ENCODE measurements at regions not wholly inside any gene's neighbourhood (a gene's known extent, or its start where the extent isn't known, plus 50 kb on each side); places are given as distances from the start of the nearest gene placed in this dataset.
"Not testable (repeated sequence)": the region's sequence is repeated elsewhere in the genome, so short reads cannot be mapped to it uniquely, and the experiment has no call there.

DNA sequence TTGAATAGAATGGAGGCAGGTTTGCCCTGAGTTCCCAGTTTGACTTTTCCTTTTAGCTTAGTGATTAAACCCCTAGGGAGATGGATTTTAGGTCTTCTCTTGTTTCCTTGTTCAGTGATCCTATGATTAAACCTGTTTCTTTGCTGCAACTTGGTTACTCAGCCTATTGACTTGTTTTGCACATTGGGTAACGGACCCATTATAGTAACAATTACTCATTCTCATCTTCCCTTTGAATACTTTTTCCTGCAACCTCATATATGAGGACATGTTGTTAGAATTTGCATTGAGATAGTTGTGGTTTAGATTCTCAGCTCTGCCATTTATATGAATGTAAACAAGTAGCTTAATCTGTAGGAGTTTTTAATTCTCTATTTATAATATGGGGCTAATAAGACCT lies 489.2 kb upstream of the CNTN5 start:
- Histone ChIP-seq H3K4me3 (replicated peaks in 1 of 3) (no peak overlapping the region), H3K27me3 (no peaks in the 10 kb centered on the region), H3K4me1 (no peaks in the 10 kb centered on the region), H3K27ac (no peak overlapping the region), H3K36me3 (no peaks in the 10 kb centered on the region), H3K9me3 (no peaks in the 10 kb centered on the region)
- 89 to 94% methylated on average over 1 of the region's 1 CpG for WGBS, 2 donors
- no peak for DNase-seq
- intact Hi-C loops (cut with DNase I), result no loop called here
- TF ChIP-seq POLR2A (IDR thresholded peaks at IDR 0.05), result no peak
- TF ChIP-seq CTCF (IDR thresholded peaks at IDR 0.05), result no peak

- no peak for DNase-seq
- H3K36me3 ChIP-seq, result no peaks in the 10 kb centered on the region
- no peaks in the 10 kb centered on the region for H3K27me3 ChIP-seq
- no peak overlapping the region for H3K27ac ChIP-seq
- H3K4me1 ChIP-seq, result no peaks in the 10 kb centered on the region
- intact Hi-C loops (cut with DNase I), result no loop called here
- no peaks in the 10 kb centered on the region for H3K9me3 ChIP-seq
- H3K4me3 ChIP-seq (replicated peaks in 1 of 3), result no peak overlapping the region
- 76 to 78% methylated on average over 1 of the region's 1 CpG for WGBS, 2 donors
- TF ChIP-seq CTCF (IDR thresholded peaks at IDR 0.05) (no peak), POLR2A (IDR thresholded peaks at IDR 0.05) (no peak)
Observed at GRCh38 chr11:98536023-98536422, 484.7 kb upstream of the CNTN5 start.

DNA sequence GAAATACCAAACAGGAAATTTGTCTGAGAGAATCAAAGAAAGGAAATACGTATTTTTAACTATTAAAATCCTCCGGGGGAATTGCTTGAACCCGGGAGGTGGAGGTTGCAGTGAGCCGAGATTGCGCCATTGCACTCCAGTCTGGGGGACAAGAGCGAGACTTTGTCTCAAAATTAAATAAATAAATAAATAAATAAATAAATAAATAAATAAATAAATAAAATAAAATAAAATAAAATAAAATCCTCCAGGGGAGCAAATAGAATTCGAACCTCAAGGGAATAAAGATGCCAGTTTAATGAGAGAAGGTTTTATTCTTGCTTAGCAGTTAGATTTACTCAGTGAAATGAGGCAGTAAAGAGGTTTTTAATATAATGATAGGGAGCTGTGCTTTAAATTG lies 482.4 kb upstream of the CNTN5 start:
- H3K36me3 ChIP-seq; H3K9me3 ChIP-seq; H3K4me3 ChIP-seq (replicated peaks in 1 of 3); H3K4me1 ChIP-seq; H3K27ac ChIP-seq; H3K27me3 ChIP-seq; intact Hi-C loops (cut with DNase I); DNase-seq: not testable (repeated sequence)
- 92% methylated on average over 7 of the region's 7 CpGs for WGBS, 2 donors

GRCh38 chr11:98545544-98546175 lies 475.1 kb upstream of the CNTN5 start:
- DNase-seq, result no peak

GRCh38 chr11:98549571-98549970 lies 471.2 kb upstream of the CNTN5 start:
- Histone ChIP-seq H3K9me3 (no peaks in the 10 kb centered on the region), H3K4me1 (no peaks in the 10 kb centered on the region), H3K4me3 (replicated peaks in 1 of 3) (no peak overlapping the region), H3K27me3 (no peaks in the 10 kb centered on the region), H3K36me3 (no peaks in the 10 kb centered on the region), H3K27ac (no peak overlapping the region)
- 88 to 89% methylated on average over 3 of the region's 3 CpGs for WGBS, 2 donors
- no peak for DNase-seq
- no peak for TF ChIP-seq POLR2A (IDR thresholded peaks at IDR 0.05)
- intact Hi-C loops (cut with DNase I), result no loop called here

More at GRCh38 chr11:98545544-98546175, 475.1 kb upstream of the CNTN5 start:
- no peak overlapping the region for H3K4me3 ChIP-seq (replicated peaks in 1 of 3)
- no peaks in the 10 kb centered on the region for H3K36me3 ChIP-seq
- H3K27me3 ChIP-seq, result no peaks in the 10 kb centered on the region
- no peaks in the 10 kb centered on the region for H3K4me1 ChIP-seq
- no peak overlapping the region for H3K27ac ChIP-seq
- WGBS, 2 donors, result 87 to 89% methylated on average over 5 of the region's 5 CpGs
- H3K9me3 ChIP-seq, result no peaks in the 10 kb centered on the region
- intact Hi-C loops (cut with DNase I), result no loop called here
- TF ChIP-seq CTCF (IDR thresholded peaks at IDR 0.05), result no peak
- no peak for TF ChIP-seq POLR2A (IDR thresholded peaks at IDR 0.05)

- H3K9me3 ChIP-seq, result no peaks in the 10 kb centered on the region
- intact Hi-C loops (cut with DNase I), result no loop called here
Observed at GRCh38 chr11:98559961-98560360, 460.8 kb upstream of the CNTN5 start.

More at GRCh38 chr11:98559961-98560360, 460.8 kb upstream of the CNTN5 start:
- no peaks in the 10 kb centered on the region for H3K27me3 ChIP-seq
- no peaks in the 10 kb centered on the region for H3K36me3 ChIP-seq
- no peak for DNase-seq
- H3K27ac ChIP-seq, result no peak overlapping the region
- no peak overlapping the region for H3K4me3 ChIP-seq (replicated peaks in 1 of 3)
- no peak for TF ChIP-seq CTCF (IDR thresholded peaks at IDR 0.05)
- no peak for TF ChIP-seq POLR2A (IDR thresholded peaks at IDR 0.05)
- H3K4me1 ChIP-seq, result no peaks in the 10 kb centered on the region
